K562 (cell line): ENCODE measurements at regions not wholly inside any gene's neighbourhood (a gene's known extent, or its start where the extent isn't known, plus 50 kb on each side); places are given as distances from the start of the nearest gene placed in this dataset.

Source experiments
- ATAC-seq: fragments of 200-7000 bp; cut with Tn5 transposase; 3 replicates; pipeline ENCODE4 v1.9.1; 2020; ENCODE audit warnings: moderate library complexity
- BruUV-seq: library from RNA; stranded (reverse); fragments of 400-500 nt; replicated peaks from 2 replicates; lab custom pipeline; 2021; lab: Mats Ljungman, UMichigan
- CTCF ChIA-PET: fragments of 300-600 bp; formaldehyde crosslinking; extraction: SDS; loops from one replicate; lab custom pipeline; 2021; ENCODE audit warnings: low intra/inter-chr PET ratio; lab: Yijun Ruan, JAX
- POLR2A ChIA-PET: fragments of 300-600, 350-650 bp; sonication (Branson Sonifier 250); formaldehyde crosslinking; extraction: SDS; loops from one replicate; lab custom pipeline; 2021; ENCODE audit warnings: antibody characterized with exemption, inconsistent platforms; lab: Yijun Ruan, JAX
- DNase-seq, 4 experiments: peaks; one replicate each; pipeline versions ENCODE4 v3.0.0 to v3.0.0-alpha.2; 2011 to 2018; ENCODE audit warnings: low spot score in 3 of 4, mixed read lengths in 3 of 4; ENCODE audit errors: extremely low read depth in 1 of 4
- FAIRE-seq: peaks from 2 replicates; lab custom pipeline; 2011; peaks lifted over from hg19 to GRCh38; lab: Jason Lieb, UNC
- H2AFZ ChIP-seq: 2 replicates; pipeline ENCODE4 v1.6.0; 2011; ENCODE audit warnings: low read depth, low read length, control low read depth, inconsistent platforms
- H3K27ac ChIP-seq: fragments of 200-600 bp; 3 replicates; pipeline ENCODE4 v1.8.0; 2011; ENCODE audit warnings: low read depth, mild to moderate bottlenecking, control low read depth, inconsistent platforms, low read length, moderate library complexity, mixed read lengths; ENCODE audit errors: extremely low read depth
- H3K27me3 ChIP-seq, 2 experiments: fragments of 300-600 bp in 1 of 2; 2 replicates in 1 of 2; 3 replicates in 1 of 2; pipeline versions ENCODE4 v1.6.0 to v1.8.0; 2011; ENCODE audit warnings: inconsistent platforms in 2 of 2, low read length in 2 of 2, mild to moderate bottlenecking in 1 of 2, mixed read lengths in 1 of 2, moderate library complexity in 1 of 2; ENCODE audit not compliant: control insufficient read depth in 2 of 2, insufficient read depth in 2 of 2
- H3K36me3 ChIP-seq: fragments of 300-600 bp; 3 replicates; pipeline ENCODE4 v1.8.0; 2011; ENCODE audit warnings: mild to moderate bottlenecking, low read length, inconsistent platforms; ENCODE audit not compliant: control insufficient read depth, insufficient read depth
- H3K4me1 ChIP-seq, 2 experiments: fragments of 200-600 bp in 1 of 2; replicated peaks in 1 of 2; 2 replicates in 1 of 2; 3 replicates in 1 of 2; pipeline versions ENCODE4 v1.5.1 to v1.8.0; 2011; ENCODE audit warnings: inconsistent platforms in 2 of 2, low read length in 2 of 2, mild to moderate bottlenecking in 1 of 2, mixed read lengths in 1 of 2, moderate library complexity in 1 of 2; ENCODE audit not compliant: control insufficient read depth in 2 of 2, insufficient read depth in 2 of 2
- H3K4me2 ChIP-seq: 2 replicates; pipeline ENCODE4 v1.6.1; 2011; ENCODE audit warnings: low read length, control low read depth, inconsistent platforms, mixed read lengths; ENCODE audit not compliant: insufficient read depth
- H3K4me3 ChIP-seq: fragments of 200-600 bp; sonication (generic), shearing (Covaris generic); 2 replicates; pipeline ENCODE4 v1.5.1; 2016; ENCODE audit warnings: control low read depth, inconsistent platforms
- H3K79me2 ChIP-seq: fragments of 200-600 bp; 3 replicates; pipeline ENCODE4 v1.8.0; 2011; ENCODE audit warnings: low read length, inconsistent platforms; ENCODE audit not compliant: control insufficient read depth, insufficient read depth
- H3K9ac ChIP-seq, 2 experiments: 2 replicates each; pipeline versions ENCODE4 v1.6.0 to v1.6.1; 2011; ENCODE audit warnings: low read depth in 2 of 2, low read length in 2 of 2, control low read depth in 1 of 2, inconsistent platforms in 1 of 2, mild to moderate bottlenecking in 1 of 2, mixed read lengths in 1 of 2; ENCODE audit not compliant: insufficient read depth in 1 of 2
- H3K9me1 ChIP-seq: one replicate; pipeline ENCODE4 v1.6.0; 2011; ENCODE audit warnings: inconsistent platforms, mild to moderate bottlenecking, low read length, moderate library complexity; ENCODE audit not compliant: control insufficient read depth, insufficient read depth
- H3K9me3 ChIP-seq: replicated peaks from 2 replicates; pipeline ENCODE4 v1.5.1; 2011; ENCODE audit warnings: low read depth, low read length, inconsistent platforms; ENCODE audit not compliant: control insufficient read depth, insufficient read depth
- H4K20me1 ChIP-seq: replicated peaks from 2 replicates; pipeline ENCODE4 v1.6.1; 2011; ENCODE audit warnings: low read length, inconsistent platforms, mixed read lengths; ENCODE audit not compliant: control insufficient read depth, insufficient read depth
- ARID3B ChIP-seq: fragments of 250-450 bp; sonication (Bioruptor Pico); IDR thresholded peaks from 2 replicates; pipeline ENCODE4 v1.4.0; 2020; ENCODE audit warnings: borderline replicate concordance
- CREB1 ChIP-seq, 2 experiments: sonication (generic) in 1 of 2; formaldehyde crosslinking in 1 of 2; IDR thresholded peaks; 2 replicates each; pipeline versions ENCODE4 v1.6.1 to v1.8.0; 2012 to 2022; ENCODE audit warnings: inconsistent platforms in 1 of 2, mild to moderate bottlenecking in 1 of 2, missing genetic modification reagents in 1 of 2, moderate library complexity in 1 of 2
- DACH1 ChIP-seq: fragments of 450-650 bp; IDR thresholded peaks from 2 replicates; pipeline ENCODE4 v1.6.1; 2018; ENCODE audit not compliant: partially characterized antibody
- DDX20 ChIP-seq: fragments of 450-650 bp; IDR thresholded peaks from 2 replicates; pipeline ENCODE4 v1.6.1; 2016; ENCODE audit warnings: missing genetic modification characterization, low read depth, mild to moderate bottlenecking, missing compliant biosample characterization, moderate library complexity
- DMBX1 ChIP-seq: fragments of 250-450 bp; sonication (Bioruptor Pico); IDR thresholded peaks from 2 replicates; pipeline ENCODE4 v1.8.0; 2022; ENCODE audit warnings: inconsistent platforms, mild to moderate bottlenecking, moderate library complexity, borderline replicate concordance
- ELF1 ChIP-seq: fragments of 200-800 bp; sonication (Bioruptor generic); IDR thresholded peaks from 2 replicates; pipeline ENCODE4 v1.6.1; 2016; ENCODE audit warnings: missing genetic modification characterization, missing compliant biosample characterization
- EWSR1 ChIP-seq: fragments of 450-650 bp; IDR thresholded peaks from 2 replicates; pipeline ENCODE4 v1.6.1; 2018; ENCODE audit warnings: borderline replicate concordance, mild to moderate bottlenecking, low read depth, moderate library complexity; ENCODE audit not compliant: partially characterized antibody
- KAT8 ChIP-seq: fragments of 450-650 bp; IDR thresholded peaks from 2 replicates; pipeline ENCODE4 v1.6.1; 2016; ENCODE audit warnings: low read depth, mild to moderate bottlenecking
- PTBP1 ChIP-seq: fragments of 200-400 bp; formaldehyde crosslinking; IDR thresholded peaks from 2 replicates; pipeline ENCODE4 v1.6.1; 2017; ENCODE audit warnings: low read depth, low read length
- RB1 ChIP-seq: fragments of 450-650 bp; IDR thresholded peaks from 2 replicates; pipeline ENCODE4 v1.6.1; 2017; ENCODE audit warnings: low read depth, mild to moderate bottlenecking
- TBL1XR1 ChIP-seq, 2 experiments: IDR thresholded peaks; 2 replicates each; pipeline ENCODE4 v1.6.1; 2012; ENCODE audit warnings: improper control_type of control experiment in 2 of 2, low read length in 2 of 2, mild to moderate bottlenecking in 1 of 2
- TCF7L2 ChIP-seq: fragments of 150-350 bp; IDR thresholded peaks from 2 replicates; pipeline ENCODE4 v1.6.1; 2016; ENCODE audit warnings: low read depth, mild to moderate bottlenecking, low read length, moderate library complexity
- TRIM25 ChIP-seq: fragments of 450-650 bp; IDR thresholded peaks from 2 replicates; pipeline ENCODE4 v1.7.0; 2016; ENCODE audit warnings: borderline replicate concordance
- ZNF282 ChIP-seq: sonication (generic); formaldehyde crosslinking; IDR thresholded peaks from 2 replicates; pipeline ENCODE4 v1.8.1; 2023; ENCODE audit warnings: missing genetic modification reagents
- ZNF436 ChIP-seq: fragments of 250-450, 450-650 bp; sonication (Bioruptor Pico); formaldehyde crosslinking; IDR thresholded peaks from 2 replicates; pipeline ENCODE4 v1.7.0; 2020; ENCODE audit warnings: mild to moderate bottlenecking
- ZZZ3 ChIP-seq: fragments of 450-650 bp; IDR thresholded peaks from 2 replicates; pipeline ENCODE4 v1.6.1; 2016; ENCODE audit warnings: antibody characterized with exemption, mild to moderate bottlenecking, moderate library complexity
- WGBS: fragments of 100-300 bp; shearing (Covaris generic); methylation state at CpG from one replicate; pipeline ENCODE4 v1.1.6; 2016; ENCODE audit warnings: low coverage, mixed read lengths; ENCODE audit not compliant: insufficient coverage; ENCODE audit errors: missing lambda C conversion rate; 5-methylcytosine and 5-hydroxymethylcytosine counted together
- in situ Hi-C: fragments of 300-500 bp; cut with MboI; formaldehyde crosslinking; loops from 4 replicates; pipeline ENCODE4 v1.15.0; 2018; ENCODE audit warnings: inconsistent platforms, mixed read lengths
- intact Hi-C: fragments of 100-400 bp; cut with micrococcal nuclease; formaldehyde crosslinking; loops from 2 replicates; pipeline ENCODE4 v1.14.2; 2022
- TF ChIP-seq, protein P1 (sequence below): fragments of 450-650 bp; formaldehyde crosslinking; IDR thresholded peaks from 2 replicates; pipeline ENCODE4 v1.4.0; 2020; ENCODE audit warnings: mild to moderate bottlenecking, moderate library complexity
- TF ChIP-seq, protein P2 (sequence below): fragments of 450-650 bp; formaldehyde crosslinking; IDR thresholded peaks from 2 replicates; pipeline ENCODE4 v1.4.0; 2022; ENCODE audit warnings: missing genetic modification characterization

DNA sequence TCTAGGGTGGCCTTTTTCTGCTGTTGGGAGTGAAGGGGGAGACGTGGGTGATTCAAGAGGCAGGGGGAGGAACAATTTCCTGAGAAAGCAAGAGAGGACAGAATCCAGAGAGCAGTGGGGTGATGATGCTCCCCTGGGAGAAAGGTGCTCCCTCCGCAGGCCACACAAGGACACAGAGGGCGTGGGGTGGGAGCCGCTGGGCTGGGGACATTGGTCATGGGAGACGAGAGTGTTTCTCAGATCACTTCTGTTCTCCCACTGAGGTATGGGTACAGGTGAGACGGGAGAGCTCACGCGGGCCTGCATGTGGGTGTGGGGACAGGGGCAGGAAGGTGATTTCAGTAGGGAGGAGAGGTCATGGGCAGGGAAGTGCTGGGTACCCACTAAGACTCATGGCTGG is 259.5 kb upstream of the CTBP2 start:
- H3K79me2 ChIP-seq = no peaks in the 10 kb centered on the region
- intact Hi-C loops (no loop called here), in situ Hi-C loops (no loop called here)
- no peak for DNase-seq
- no peaks in the 10 kb centered on the region for H3K4me1 ChIP-seq
- WGBS = 0% methylated on average over 6 of the region's 8 CpGs
- H3K27ac ChIP-seq = no peak overlapping the region
- H3K9ac ChIP-seq = no peak overlapping the region
- no peaks in the 10 kb centered on the region for H4K20me1 ChIP-seq
- ChIA-PET POLR2A (no interaction called here), CTCF (no interaction called here)
- no peaks in the 10 kb centered on the region for H3K36me3 ChIP-seq
- H3K4me2 ChIP-seq = no peak overlapping the region
- H3K9me3 ChIP-seq = no peaks in the 10 kb centered on the region
- no TSS peak for BruUV-seq
- H2AFZ ChIP-seq = no peak overlapping the region
- no peak for FAIRE-seq
- ATAC-seq = no peak
- H3K27me3 ChIP-seq = peaks cover 5 to 44% of the 10 kb centered on the region in 2 experiments; a peak in 4 of 5 replicates
- TF ChIP-seq ZZZ3 (no peak), ELF1 (no peak), DMBX1 (no peak), KAT8 (no peak), ZNF282 (no peak), TRIM25 (no peak), TCF7L2 (no peak), TBL1XR1 (IDR thresholded peaks at IDR 0.05; ENCODE audit: low read length in 2 of 2) (no peak), ARID3B (CRISPR knock-in tag) (no peak), EWSR1 (no peak), DDX20 (tag) (no peak), RB1 (no peak), ZNF436 (CRISPR knock-in tag) (no peak), DACH1 (no peak), PTBP1 (no peak), CREB1 (IDR thresholded peaks at IDR 0.05) (no peak), CREB1 (CRISPR knock-in tag; IDR thresholded peaks at IDR 0.05) (no peak)
- TF ChIP-seq, protein P1, sequence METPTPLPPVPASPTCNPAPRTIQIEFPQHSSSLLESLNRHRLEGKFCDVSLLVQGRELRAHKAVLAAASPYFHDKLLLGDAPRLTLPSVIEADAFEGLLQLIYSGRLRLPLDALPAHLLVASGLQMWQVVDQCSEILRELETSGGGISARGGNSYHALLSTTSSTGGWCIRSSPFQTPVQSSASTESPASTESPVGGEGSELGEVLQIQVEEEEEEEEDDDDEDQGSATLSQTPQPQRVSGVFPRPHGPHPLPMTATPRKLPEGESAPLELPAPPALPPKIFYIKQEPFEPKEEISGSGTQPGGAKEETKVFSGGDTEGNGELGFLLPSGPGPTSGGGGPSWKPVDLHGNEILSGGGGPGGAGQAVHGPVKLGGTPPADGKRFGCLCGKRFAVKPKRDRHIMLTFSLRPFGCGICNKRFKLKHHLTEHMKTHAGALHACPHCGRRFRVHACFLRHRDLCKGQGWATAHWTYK (CRISPR knock-in tag) = no peak
- TF ChIP-seq, protein P2, sequence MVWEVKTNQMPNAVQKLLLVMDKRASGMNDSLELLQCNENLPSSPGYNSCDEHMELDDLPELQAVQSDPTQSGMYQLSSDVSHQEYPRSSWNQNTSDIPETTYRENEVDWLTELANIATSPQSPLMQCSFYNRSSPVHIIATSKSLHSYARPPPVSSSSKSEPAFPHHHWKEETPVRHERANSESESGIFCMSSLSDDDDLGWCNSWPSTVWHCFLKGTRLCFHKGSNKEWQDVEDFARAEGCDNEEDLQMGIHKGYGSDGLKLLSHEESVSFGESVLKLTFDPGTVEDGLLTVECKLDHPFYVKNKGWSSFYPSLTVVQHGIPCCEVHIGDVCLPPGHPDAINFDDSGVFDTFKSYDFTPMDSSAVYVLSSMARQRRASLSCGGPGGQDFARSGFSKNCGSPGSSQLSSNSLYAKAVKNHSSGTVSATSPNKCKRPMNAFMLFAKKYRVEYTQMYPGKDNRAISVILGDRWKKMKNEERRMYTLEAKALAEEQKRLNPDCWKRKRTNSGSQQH = no peak
- no peak overlapping the region for H3K4me3 ChIP-seq
- H3K9me1 ChIP-seq = no peaks in the 10 kb centered on the region
